Endodermal cell (in vitro differentiated cells): ENCODE measurements at regions not wholly inside any gene's neighbourhood (a gene's known extent, or its start where the extent isn't known, plus 50 kb on each side); places are given as distances from the start of the nearest gene placed in this dataset.

Source experiments
- DNase-seq: peaks from one replicate; pipeline ENCODE4 v3.0.0-alpha.2; 2017
- H3K27ac ChIP-seq: 2 replicates; pipeline ENCODE4 v1.5.1; 2013; ENCODE audit warnings: mild to moderate bottlenecking, low read depth, low read length, moderate library complexity
- H3K27me3 ChIP-seq: 2 replicates; pipeline ENCODE4 v1.6.1; 2013; ENCODE audit warnings: mild to moderate bottlenecking, low read length, moderate library complexity; ENCODE audit not compliant: insufficient read depth, control insufficient read depth, poor library complexity, severe bottlenecking
- H3K36me3 ChIP-seq: 2 replicates; pipeline ENCODE4 v1.7.0; 2013; ENCODE audit warnings: mild to moderate bottlenecking, low read length, moderate library complexity; ENCODE audit not compliant: control insufficient read depth, insufficient read depth
- H3K4me1 ChIP-seq: one replicate; pipeline ENCODE4 v1.7.0; 2013; ENCODE audit warnings: low read length; ENCODE audit not compliant: control insufficient read depth, insufficient read depth
- H3K4me3 ChIP-seq: 2 replicates; pipeline ENCODE4 v1.5.1; 2013; ENCODE audit warnings: mild to moderate bottlenecking, low read length, moderate library complexity
- H3K9ac ChIP-seq: 2 replicates; pipeline ENCODE4 v1.6.1; 2013; ENCODE audit warnings: mild to moderate bottlenecking, low read length, moderate library complexity; ENCODE audit not compliant: poor library complexity, severe bottlenecking; ENCODE audit errors: extremely low read depth
- H3K9me3 ChIP-seq: 2 replicates; pipeline ENCODE4 v1.6.1; 2013; ENCODE audit warnings: mild to moderate bottlenecking, low read length, moderate library complexity; ENCODE audit not compliant: control insufficient read depth
- H3K27ac Mint-ChIP-seq: 2 replicates; pipeline ENCODE4 v1.8.0; 2020; ENCODE audit warnings: mixed read lengths
- H3K27me3 Mint-ChIP-seq: 2 replicates; pipeline ENCODE4 v1.8.0; 2021; ENCODE audit warnings: mild to moderate bottlenecking, mixed read lengths; ENCODE audit not compliant: insufficient read depth
- H3K36me3 Mint-ChIP-seq: 2 replicates; pipeline ENCODE4 v1.8.0; 2020; ENCODE audit warnings: low read depth, mixed read lengths
- H3K4me1 Mint-ChIP-seq: 2 replicates; pipeline ENCODE4 v1.8.0; 2020; ENCODE audit warnings: mixed read lengths
- H3K4me3 Mint-ChIP-seq: 2 replicates; pipeline ENCODE4 v1.8.0; 2020; ENCODE audit warnings: mild to moderate bottlenecking, moderate library complexity, mixed read lengths
- H3K9me3 Mint-ChIP-seq: 2 replicates; pipeline ENCODE4 v1.8.0; 2020; ENCODE audit warnings: mild to moderate bottlenecking, mixed read lengths
- WGBS, 2 experiments: methylation state at CpG; one replicate each; pipeline versions ENCODE4 v1.1.5 to v1.1.7; 2013; ENCODE audit warnings: missing lambda C conversion rate in 2 of 2, mixed read lengths in 1 of 2; ENCODE audit not compliant: insufficient coverage in 1 of 2, insufficient read length in 1 of 2; 5-methylcytosine and 5-hydroxymethylcytosine counted together
- TF ChIP-seq, protein P1 (sequence below): fragments of 200-600 bp; sonication (generic); conservative IDR thresholded peaks from 2 replicates; pipeline ENCODE4 v1.5.0; 2021; ENCODE audit warnings: antibody characterized with exemption, mild to moderate bottlenecking

DNA sequence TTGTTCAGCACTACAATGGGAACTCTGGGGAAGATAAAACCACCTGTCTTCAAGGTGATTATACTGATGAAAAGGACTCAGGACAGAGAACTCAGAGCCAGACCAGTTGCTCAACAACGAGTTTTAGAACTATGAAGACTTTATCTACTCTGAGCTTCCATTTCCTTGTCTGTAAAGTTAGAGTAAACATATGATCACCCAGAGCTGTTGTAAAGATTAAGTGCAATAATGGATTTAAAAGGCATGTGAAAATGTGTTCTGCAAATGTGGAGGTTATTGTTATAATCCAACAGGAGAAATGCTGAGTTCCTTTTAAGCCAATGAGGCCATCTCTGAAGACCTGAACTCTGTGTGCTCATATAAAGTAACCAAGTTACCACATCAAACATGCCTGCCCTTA lies 139.7 kb upstream of the CMC1 start:
- H3K36me3 Mint-ChIP-seq, result peaks cover 5% of the 10 kb centered on the region
- H3K4me1 Mint-ChIP-seq, result no peaks in the 10 kb centered on the region

DNA sequence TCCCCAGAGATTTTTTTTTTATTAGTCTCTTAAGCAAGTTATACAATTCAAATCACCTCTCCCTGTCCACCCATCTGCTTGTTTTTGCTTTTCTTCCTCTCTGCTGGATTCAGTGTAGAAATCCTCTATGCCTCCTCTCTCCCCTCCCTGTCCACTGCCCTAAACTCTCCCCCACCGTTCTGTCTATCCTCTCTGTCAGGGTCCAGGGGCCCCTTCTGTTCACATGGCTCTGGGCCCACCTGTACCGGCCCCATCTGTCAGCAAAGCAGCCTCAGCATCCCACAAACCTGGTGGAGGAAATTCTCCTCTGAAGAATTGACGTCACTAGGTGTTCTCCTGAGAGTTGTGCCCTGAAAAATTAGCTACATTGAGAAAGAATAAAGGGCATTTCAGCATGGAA lies 137.6 kb upstream of the CMC1 start:
- no peaks in the 10 kb centered on the region for H3K27me3 Mint-ChIP-seq
- no peak overlapping the region for H3K4me3 ChIP-seq
- peaks cover 16% of the 10 kb centered on the region for H3K9me3 ChIP-seq
- H3K4me1 Mint-ChIP-seq, result no peaks in the 10 kb centered on the region
- H3K27me3 ChIP-seq, result no peaks in the 10 kb centered on the region
- TF ChIP-seq, protein P1, sequence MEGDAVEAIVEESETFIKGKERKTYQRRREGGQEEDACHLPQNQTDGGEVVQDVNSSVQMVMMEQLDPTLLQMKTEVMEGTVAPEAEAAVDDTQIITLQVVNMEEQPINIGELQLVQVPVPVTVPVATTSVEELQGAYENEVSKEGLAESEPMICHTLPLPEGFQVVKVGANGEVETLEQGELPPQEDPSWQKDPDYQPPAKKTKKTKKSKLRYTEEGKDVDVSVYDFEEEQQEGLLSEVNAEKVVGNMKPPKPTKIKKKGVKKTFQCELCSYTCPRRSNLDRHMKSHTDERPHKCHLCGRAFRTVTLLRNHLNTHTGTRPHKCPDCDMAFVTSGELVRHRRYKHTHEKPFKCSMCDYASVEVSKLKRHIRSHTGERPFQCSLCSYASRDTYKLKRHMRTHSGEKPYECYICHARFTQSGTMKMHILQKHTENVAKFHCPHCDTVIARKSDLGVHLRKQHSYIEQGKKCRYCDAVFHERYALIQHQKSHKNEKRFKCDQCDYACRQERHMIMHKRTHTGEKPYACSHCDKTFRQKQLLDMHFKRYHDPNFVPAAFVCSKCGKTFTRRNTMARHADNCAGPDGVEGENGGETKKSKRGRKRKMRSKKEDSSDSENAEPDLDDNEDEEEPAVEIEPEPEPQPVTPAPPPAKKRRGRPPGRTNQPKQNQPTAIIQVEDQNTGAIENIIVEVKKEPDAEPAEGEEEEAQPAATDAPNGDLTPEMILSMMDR, result no peak
- no peak overlapping the region for H3K27ac Mint-ChIP-seq
- peaks cover 18% of the 10 kb centered on the region for H3K9me3 Mint-ChIP-seq
- WGBS, 2 experiments, result 85 to 86% methylated on average over 1 to 3 of the region's 3 CpGs
- no peak overlapping the region for H3K27ac ChIP-seq
- H3K9ac ChIP-seq, result no peak overlapping the region
- H3K36me3 Mint-ChIP-seq, result peaks cover 5% of the 10 kb centered on the region
- no peak for DNase-seq
- no peaks in the 10 kb centered on the region for H3K36me3 ChIP-seq
- H3K4me3 Mint-ChIP-seq, result no peak overlapping the region
- no peaks in the 10 kb centered on the region for H3K4me1 ChIP-seq

More for the DNA sequence above, 139.7 kb upstream of the CMC1 start:
- no peak for DNase-seq
- Histone ChIP-seq H3K4me1 (no peaks in the 10 kb centered on the region), H3K4me3 (no peak overlapping the region), H3K9ac (no peak overlapping the region), H3K27ac (no peak overlapping the region), H3K36me3 (no peaks in the 10 kb centered on the region), H3K27me3 (no peaks in the 10 kb centered on the region), H3K9me3 (peaks cover 22% of the 10 kb centered on the region)
- TF ChIP-seq, protein P1, result no peak
- no peak overlapping the region for H3K4me3 Mint-ChIP-seq
- no peak overlapping the region for H3K27ac Mint-ChIP-seq
- 91% methylated on average over 1 of the region's 1 CpG; no CpG with 5 or more reads in 1 of the 2 experiments for WGBS, 2 experiments
- H3K9me3 Mint-ChIP-seq, result peaks cover 21% of the 10 kb centered on the region
- H3K27me3 Mint-ChIP-seq, result no peaks in the 10 kb centered on the region

DNA sequence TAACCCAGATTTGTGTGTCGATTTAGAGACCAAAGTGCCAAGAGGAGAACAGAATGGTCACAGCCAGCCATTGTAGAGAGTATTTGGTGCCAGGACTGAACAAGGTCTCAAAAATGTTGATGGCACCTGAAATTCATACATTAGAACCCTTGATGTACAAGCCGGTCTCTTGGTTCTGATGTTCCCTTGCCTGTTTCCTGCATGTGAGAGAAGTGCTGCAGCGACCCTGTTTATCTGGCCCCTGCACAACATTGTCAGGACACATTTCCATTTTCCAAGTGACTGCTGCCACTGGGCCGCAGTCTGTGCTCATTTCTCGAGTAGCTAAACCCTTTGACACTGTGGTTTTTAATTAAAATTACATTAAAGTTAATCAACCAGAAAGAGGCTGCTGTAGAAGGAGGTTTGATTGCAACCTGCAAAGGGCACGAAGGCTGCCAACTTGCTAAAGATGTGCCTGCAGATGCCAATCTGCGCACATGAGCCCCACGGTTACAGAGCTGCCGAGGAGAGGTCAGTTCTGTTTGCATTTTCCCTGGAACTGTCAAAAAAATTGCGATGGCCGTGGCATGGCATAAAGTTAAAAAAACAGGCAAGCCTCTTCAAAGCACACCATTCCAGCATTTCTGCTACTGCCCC lies 136.4 kb upstream of the CMC1 start:
- Mint-ChIP-seq H3K4me3 (no peak overlapping the region), H3K27me3 (no peaks in the 10 kb centered on the region), H3K4me1 (no peaks in the 10 kb centered on the region), H3K36me3 (peaks cover 2% of the 10 kb centered on the region), H3K9me3 (peaks cover 8% of the 10 kb centered on the region), H3K27ac (no peak overlapping the region)
- WGBS, 2 experiments, result 94 to 95% methylated on average over 7 to 11 of the region's 11 CpGs
- H3K36me3 ChIP-seq, result no peaks in the 10 kb centered on the region
- DNase-seq, result no peak
- TF ChIP-seq, protein P1, result no peak
- H3K9me3 ChIP-seq, result peaks cover 7% of the 10 kb centered on the region
- no peak overlapping the region for H3K9ac ChIP-seq
- H3K27ac ChIP-seq, result no peak overlapping the region
- no peaks in the 10 kb centered on the region for H3K27me3 ChIP-seq
- no peaks in the 10 kb centered on the region for H3K4me1 ChIP-seq
- no peak overlapping the region for H3K4me3 ChIP-seq
